H1 (cell line): ENCODE measurements at regions not wholly inside any gene's neighbourhood (a gene's known extent, or its start where the extent isn't known, plus 50 kb on each side); places are given as distances from the start of the nearest gene placed in this dataset.

Experiments used
- CTCF ChIA-PET: fragments of 300-600 bp; sonication (Branson Sonifier 250); formaldehyde crosslinking; loops from one replicate; lab custom pipeline; 2021; ENCODE audit not compliant: partially characterized antibody; lab: Charles Lee
- POLR2A ChIA-PET: fragments of 300-600 bp; sonication (Branson Sonifier 250); formaldehyde crosslinking; loops from one replicate; lab custom pipeline; 2021; ENCODE audit warnings: inconsistent platforms; ENCODE audit not compliant: partially characterized antibody; lab: Charles Lee
- DNase-seq, 2 experiments: peaks; one replicate each; pipeline versions ENCODE4 v3.0.0 to v3.0.0-alpha.2; 2010 to 2022; ENCODE audit warnings: low spot score in 2 of 2, low read depth in 1 of 2, mixed read lengths in 1 of 2
- FAIRE-seq: peaks from 2 replicates; lab custom pipeline; 2011; peaks lifted over from hg19 to GRCh38; lab: Jason Lieb, UNC
- H2AFZ ChIP-seq: 2 replicates; pipeline ENCODE4 v1.8.1; 2012; ENCODE audit warnings: low read length, inconsistent platforms
- H2AK5ac ChIP-seq: 2 replicates; pipeline ENCODE4 v1.6.1; 2013; ENCODE audit warnings: low read depth, low read length
- H2BK120ac ChIP-seq: replicated peaks from 2 replicates; pipeline ENCODE3; 2013; ENCODE audit warnings: low read depth, low read length, inconsistent platforms
- H2BK12ac ChIP-seq: 2 replicates; pipeline ENCODE4 v1.6.1; 2013; ENCODE audit warnings: low read depth, low read length
- H2BK15ac ChIP-seq: 2 replicates; pipeline ENCODE4 v1.6.1; 2013; ENCODE audit warnings: low read length
- H2BK20ac ChIP-seq: 2 replicates; pipeline ENCODE4 v1.6.1; 2013; ENCODE audit warnings: low read length
- H2BK5ac ChIP-seq: 2 replicates; pipeline ENCODE4 v1.6.1; 2013; ENCODE audit warnings: low read depth, low read length
- H3K14ac ChIP-seq: 2 replicates; pipeline ENCODE4 v1.6.1; 2013; ENCODE audit warnings: inconsistent platforms; ENCODE audit not compliant: insufficient read length
- H3K18ac ChIP-seq: 2 replicates; pipeline ENCODE4 v1.6.1; 2013; ENCODE audit warnings: low read length; ENCODE audit errors: extremely low read depth
- H3K23ac ChIP-seq: 2 replicates; pipeline ENCODE4 v1.6.1; 2013; ENCODE audit warnings: inconsistent platforms; ENCODE audit not compliant: insufficient read length
- H3K23me2 ChIP-seq: 2 replicates; pipeline ENCODE4 v1.6.1; 2013; ENCODE audit warnings: low read depth, low read length
- H3K27ac ChIP-seq: 2 replicates; pipeline ENCODE4 v1.6.1; 2011; ENCODE audit warnings: low read depth, low read length, inconsistent platforms
- H3K27me3 ChIP-seq, 4 experiments: replicated peaks in 1 of 4; 1 replicate in 1 of 4; 2 replicates in 3 of 4; pipeline versions ENCODE4 v1.6.1 to v1.8.1; 2011 to 2013; ENCODE audit warnings: low read length in 3 of 4, mild to moderate bottlenecking in 3 of 4, inconsistent platforms in 2 of 4, mixed read lengths in 2 of 4, moderate library complexity in 1 of 4; ENCODE audit not compliant: control insufficient read depth in 3 of 4, insufficient read depth in 3 of 4; ENCODE audit errors: extremely low read depth in 1 of 4
- H3K36me3 ChIP-seq, 4 experiments: 2 replicates each; pipeline versions ENCODE4 v1.6.1 to v1.8.1; 2011 to 2013; ENCODE audit warnings: mild to moderate bottlenecking in 4 of 4, low read length in 3 of 4, moderate library complexity in 2 of 4, control low read depth in 1 of 4, inconsistent platforms in 1 of 4; ENCODE audit not compliant: insufficient read depth in 4 of 4, control insufficient read depth in 2 of 4
- H3K4ac ChIP-seq: replicated peaks from 2 replicates; pipeline ENCODE3; 2013; ENCODE audit warnings: low read length, low read depth, mixed read lengths, inconsistent platforms; ENCODE audit not compliant: insufficient read length
- H3K4me1 ChIP-seq, 4 experiments: replicated peaks in 1 of 4; 1 replicate in 1 of 4; 2 replicates in 3 of 4; pipeline versions ENCODE4 v1.6.1 to v1.8.1; 2011 to 2013; ENCODE audit warnings: low read length in 3 of 4, inconsistent platforms in 2 of 4, mixed read lengths in 1 of 4; ENCODE audit not compliant: insufficient read depth in 4 of 4, control insufficient read depth in 3 of 4
- H3K4me2 ChIP-seq, 2 experiments: 2 replicates each; pipeline versions ENCODE4 v1.6.1 to v1.8.1; 2011 to 2013; ENCODE audit warnings: low read depth in 2 of 2, low read length in 2 of 2, control low read depth in 1 of 2, inconsistent platforms in 1 of 2, mild to moderate bottlenecking in 1 of 2; ENCODE audit not compliant: insufficient read depth in 1 of 2
- H3K4me3 ChIP-seq, 4 experiments: fragments of 200-600, 300-600 bp in 1 of 4; sonication (generic), shearing (Covaris generic), sonication (Bioruptor Twin) in 1 of 4; 2 replicates each; pipeline versions ENCODE4 v1.5.1 to v1.8.1; 2011 to 2016; ENCODE audit warnings: low read length in 4 of 4, low read depth in 3 of 4, control low read depth in 2 of 4, inconsistent platforms in 2 of 4, mild to moderate bottlenecking in 2 of 4, mixed read lengths in 1 of 4, moderate library complexity in 1 of 4; ENCODE audit not compliant: insufficient read depth in 2 of 4; ENCODE audit errors: extremely low read depth in 1 of 4
- H3K56ac ChIP-seq: replicated peaks from 2 replicates; pipeline ENCODE3; 2013; ENCODE audit warnings: low read depth, mild to moderate bottlenecking, mixed read lengths, low read length, inconsistent platforms; ENCODE audit not compliant: insufficient read length
- H3K79me1 ChIP-seq: 2 replicates; pipeline ENCODE4 v1.6.1; 2013; ENCODE audit warnings: low read depth, low read length, control low read depth
- H3K79me2 ChIP-seq, 2 experiments: 2 replicates each; pipeline versions ENCODE4 v1.6.1 to v1.8.1; 2012 to 2013; ENCODE audit warnings: low read length in 2 of 2, mild to moderate bottlenecking in 2 of 2, inconsistent platforms in 1 of 2; ENCODE audit not compliant: insufficient read depth in 2 of 2, control insufficient read depth in 1 of 2
- H3K9ac ChIP-seq, 4 experiments: replicated peaks in 1 of 4; 1 replicate in 1 of 4; 2 replicates in 3 of 4; pipeline versions ENCODE4 v1.6.1 to v1.8.1; 2011 to 2013; ENCODE audit warnings: low read depth in 3 of 4, low read length in 3 of 4, control low read depth in 2 of 4, mild to moderate bottlenecking in 2 of 4, moderate library complexity in 2 of 4, inconsistent platforms in 1 of 4; ENCODE audit errors: extremely low read depth in 1 of 4
- H3K9me3 ChIP-seq, 2 experiments: 2 replicates each; pipeline versions ENCODE4 v1.6.1 to v1.8.1; 2012 to 2013; ENCODE audit warnings: mild to moderate bottlenecking in 2 of 2, moderate library complexity in 2 of 2, control low read depth in 1 of 2, inconsistent platforms in 1 of 2, low read depth in 1 of 2, low read length in 1 of 2, mixed read lengths in 1 of 2; ENCODE audit not compliant: insufficient read depth in 2 of 2
- H4K20me1 ChIP-seq, 2 experiments: replicated peaks in 1 of 2; 2 replicates each; pipeline versions ENCODE3 to v1.8.1; 2011 to 2013; ENCODE audit warnings: inconsistent platforms in 2 of 2, low read length in 2 of 2, mild to moderate bottlenecking in 1 of 2; ENCODE audit not compliant: insufficient read depth in 2 of 2, control insufficient read depth in 1 of 2
- H4K5ac ChIP-seq: 2 replicates; pipeline ENCODE4 v1.6.1; 2013; ENCODE audit warnings: low read length, low read depth, mixed read lengths, inconsistent platforms; ENCODE audit not compliant: insufficient read length
- H4K8ac ChIP-seq: 2 replicates; pipeline ENCODE4 v1.8.0; 2013; ENCODE audit warnings: mild to moderate bottlenecking, moderate library complexity, low read length, inconsistent platforms; ENCODE audit not compliant: insufficient read depth; ENCODE audit errors: extremely low read depth
- H4K91ac ChIP-seq: replicated peaks from 2 replicates; pipeline ENCODE3; 2013; ENCODE audit warnings: low read length, mixed read lengths, inconsistent platforms; ENCODE audit not compliant: insufficient read length
- ASH2L ChIP-seq: fragments of 200-600, 300-600 bp; sonication (generic); IDR thresholded peaks from one replicate; pipeline ENCODE4 v1.7.1; 2017; ENCODE audit warnings: low read length
- FOSL1 ChIP-seq: IDR thresholded peaks from 2 replicates; pipeline ENCODE4 v1.6.1; 2011; ENCODE audit warnings: mild to moderate bottlenecking, low read depth, low read length, moderate library complexity; ENCODE audit not compliant: insufficient read depth
- RAD21 ChIP-seq, 2 experiments: IDR thresholded peaks in 1 of 2; conservative IDR thresholded peaks in 1 of 2; 2 replicates each; pipeline ENCODE4 v1.6.1; 2011; ENCODE audit warnings: low read depth in 2 of 2, low read length in 2 of 2, improper control_type of control experiment in 1 of 2, inconsistent platforms in 1 of 2, mild to moderate bottlenecking in 1 of 2, moderate library complexity in 1 of 2
- RBBP5 ChIP-seq: IDR thresholded peaks from 2 replicates; pipeline ENCODE4 v1.7.1; 2012; ENCODE audit warnings: low read depth, mild to moderate bottlenecking, inconsistent platforms, low read length, moderate library complexity, borderline replicate concordance
- WGBS, 2 experiments: shearing (Covaris generic) in 1 of 2; methylation state at CpG; one replicate each; pipeline versions ENCODE4 v1.1.6 to v1.1.7; 2013 to 2015; ENCODE audit warnings: low lambda C conversion rate in 2 of 2, mixed read lengths in 2 of 2, inconsistent platforms in 1 of 2, low coverage in 1 of 2, missing lambda C conversion rate in 1 of 2; ENCODE audit not compliant: insufficient replicate concordance in 2 of 2, insufficient coverage in 1 of 2, insufficient read length in 1 of 2; ENCODE audit errors: extremely low coverage in 1 of 2, missing lambda C conversion rate in 1 of 2; 5-methylcytosine and 5-hydroxymethylcytosine counted together
- TF ChIP-seq, protein P1 (sequence below): IDR thresholded peaks from 2 replicates; pipeline ENCODE4 v1.6.1; 2012; ENCODE audit warnings: inconsistent platforms
- TF ChIP-seq, protein P2 (sequence below): IDR thresholded peaks from 2 replicates; pipeline ENCODE4 v1.6.1; 2012; ENCODE audit warnings: inconsistent platforms

DNA sequence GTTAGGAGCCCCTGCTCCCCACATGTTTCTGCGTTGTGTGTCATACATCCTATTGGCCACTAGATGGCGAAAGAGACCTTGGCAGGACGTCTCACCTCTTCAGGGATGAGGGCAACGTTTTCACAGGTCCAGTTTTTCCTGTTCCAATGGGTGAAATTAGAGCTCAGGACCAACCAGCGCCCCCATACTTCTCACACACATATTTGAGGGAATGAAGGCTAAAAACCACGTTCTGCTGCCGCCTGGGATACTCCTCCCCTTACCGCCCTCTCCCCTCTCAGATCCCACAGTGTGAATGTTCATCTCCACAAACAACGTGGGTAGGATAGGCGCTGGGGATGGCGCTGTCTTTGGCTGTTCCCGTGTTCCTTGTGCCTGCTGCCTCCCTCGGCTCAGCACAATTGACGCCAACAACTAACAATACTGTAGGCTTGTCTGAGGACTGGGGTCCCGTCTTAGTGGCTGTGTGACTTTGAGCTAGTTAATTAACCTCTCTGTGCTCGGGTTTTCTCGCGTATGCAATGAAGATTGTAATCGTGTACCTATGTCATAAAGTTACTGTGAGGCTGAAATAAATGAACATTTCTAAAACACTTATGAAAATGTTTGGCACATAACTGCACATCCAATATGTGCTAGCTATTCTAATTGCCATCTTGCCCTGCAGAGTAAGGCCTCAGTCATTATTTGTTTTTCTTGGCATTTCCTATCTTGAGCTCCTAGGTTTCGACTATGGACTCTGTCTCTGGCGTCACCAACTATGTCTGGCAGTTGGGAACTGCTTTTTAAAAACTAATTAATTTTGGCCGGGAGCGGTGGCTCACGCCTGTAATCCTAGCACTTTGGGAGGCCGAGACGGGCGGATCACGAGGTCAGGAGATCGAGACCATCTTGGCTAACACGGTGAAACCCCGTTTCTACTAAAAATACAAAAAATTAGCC is 181.3 kb upstream of the STK26 start:
- H3K56ac ChIP-seq: no peak overlapping the region
- H2BK15ac ChIP-seq: no peak overlapping the region
- no peak overlapping the region for H3K18ac ChIP-seq
- H4K5ac ChIP-seq: peak overlapping the region; percentile 6
- no peaks in the 10 kb centered on the region for H3K36me3 ChIP-seq
- H2BK20ac ChIP-seq: no peak overlapping the region
- peak overlapping the region; percentile 76; the same call in 1 of the 2 replicates for H2AFZ ChIP-seq
- no peak overlapping the region; the same call in 1 of the 2 replicates for H2BK12ac ChIP-seq
- DNase-seq (peak in 1 of 2 experiments; percentile 49), FAIRE-seq (peak; percentile 99)
- H3K9ac ChIP-seq: no peak overlapping the region
- H3K4ac ChIP-seq: no peak overlapping the region
- no peak overlapping the region for H2BK120ac ChIP-seq
- ChIA-PET POLR2A (interaction anchor here (1.0 to 1.2 kb wide), 3 partner anchors 11 to 14 kb away, joined by 3 to 7 read pairs (median 3); no protein-coding TSS in a partner anchor), CTCF (interaction anchor here (0.6 to 1.7 kb wide), 25 partner anchors 9 to 834 kb away, joined by 3 to 10 read pairs (median 4); partner anchors contain the start of gene RAP2C)
- H3K79me2 ChIP-seq: no peaks in the 10 kb centered on the region
- H3K27me3 ChIP-seq: no peaks in the 10 kb centered on the region
- H3K23me2 ChIP-seq: no peaks in the 10 kb centered on the region
- H4K20me1 ChIP-seq: no peaks in the 10 kb centered on the region
- no peak overlapping the region for H2BK5ac ChIP-seq
- peak overlapping the region in 1 of 2 experiments; percentile 62; a peak in 3 of 4 replicates for H3K4me2 ChIP-seq
- 58% methylated on average over 17 of the region's 31 CpGs; no CpG with 5 or more reads in 1 of the 2 experiments for WGBS, 2 experiments
- no peaks in the 10 kb centered on the region for H3K4me1 ChIP-seq
- no peaks in the 10 kb centered on the region for H3K79me1 ChIP-seq
- no peak overlapping the region for H3K27ac ChIP-seq
- no peaks in the 10 kb centered on the region for H3K9me3 ChIP-seq
- peak overlapping the region; percentile 25; the same call in 1 of the 2 replicates for H4K8ac ChIP-seq
- no peak overlapping the region for H2AK5ac ChIP-seq
- no peak overlapping the region for H3K23ac ChIP-seq
- no peak overlapping the region for H3K14ac ChIP-seq
- H3K4me3 ChIP-seq: peak overlapping the region in 1 of 4 experiments; percentile 34; a peak in 1 of 8 replicates
- H4K91ac ChIP-seq: no peak overlapping the region
- no peak for TF ChIP-seq ASH2L
- TF ChIP-seq RBBP5: no peak
- TF ChIP-seq FOSL1: no peak
- TF ChIP-seq RAD21 (IDR thresholded peaks at IDR 0.05 in 1 of 2, conservative IDR thresholded peaks at IDR 0.05 in 1 of 2; ENCODE audit: low read depth in 2 of 2, low read length in 2 of 2): peak; percentile 78 to 85
- TF ChIP-seq, protein P1, sequence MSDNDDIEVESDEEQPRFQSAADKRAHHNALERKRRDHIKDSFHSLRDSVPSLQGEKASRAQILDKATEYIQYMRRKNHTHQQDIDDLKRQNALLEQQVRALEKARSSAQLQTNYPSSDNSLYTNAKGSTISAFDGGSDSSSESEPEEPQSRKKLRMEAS: peak; percentile 8; the same call in 1 of the 2 replicates
- TF ChIP-seq, protein P2, sequence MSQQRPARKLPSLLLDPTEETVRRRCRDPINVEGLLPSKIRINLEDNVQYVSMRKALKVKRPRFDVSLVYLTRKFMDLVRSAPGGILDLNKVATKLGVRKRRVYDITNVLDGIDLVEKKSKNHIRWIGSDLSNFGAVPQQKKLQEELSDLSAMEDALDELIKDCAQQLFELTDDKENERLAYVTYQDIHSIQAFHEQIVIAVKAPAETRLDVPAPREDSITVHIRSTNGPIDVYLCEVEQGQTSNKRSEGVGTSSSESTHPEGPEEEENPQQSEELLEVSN: peak; percentile 60
